Panc1 (cell line): ENCODE measurements at regions not wholly inside any gene's neighbourhood (a gene's known extent, or its start where the extent isn't known, plus 50 kb on each side); places are given as distances from the start of the nearest gene placed in this dataset.

Source experiments
- CTCF ChIP-seq: fragments of 450-650 bp; IDR thresholded peaks from 2 replicates; pipeline ENCODE4 v1.5.1; 2017; ENCODE audit warnings: mild to moderate bottlenecking
- POLR2AphosphoS5 ChIP-seq: IDR thresholded peaks from 2 replicates; pipeline ENCODE4 v1.6.1; 2012; ENCODE audit warnings: mild to moderate bottlenecking, low read depth, low read length, moderate library complexity
- REST ChIP-seq, 2 experiments: IDR thresholded peaks; 2 replicates each; pipeline ENCODE4 v1.6.1; 2011 to 2012; ENCODE audit warnings: low read depth in 2 of 2, control low read depth in 1 of 2, low read length in 1 of 2, mild to moderate bottlenecking in 1 of 2, moderate library complexity in 1 of 2; ENCODE audit not compliant: insufficient read depth in 1 of 2
- SIN3A ChIP-seq: IDR thresholded peaks from 2 replicates; pipeline ENCODE4 v1.6.1; 2012; ENCODE audit warnings: low read depth, mild to moderate bottlenecking, low read length, moderate library complexity, borderline replicate concordance; ENCODE audit not compliant: insufficient read depth
- TCF7L2 ChIP-seq: IDR thresholded peaks from 2 replicates; pipeline ENCODE4 v1.6.1; 2011; ENCODE audit warnings: mild to moderate bottlenecking, low read depth, low read length, inconsistent platforms

GRCh38 chr14:49494836-49495235, 91.3 kb downstream of the RPS29 start:
- TF ChIP-seq CTCF (no peak), TCF7L2 (no peak), SIN3A (no peak), POLR2AphosphoS5 (no peak), REST (IDR thresholded peaks at IDR 0.05; ENCODE audit: insufficient read depth in 1 of 2, low read depth in 2 of 2, low read length in 1 of 2) (no peak)
